Tibial nerve (tissue), 4 donors: ENCODE measurements at regions not wholly inside any gene's neighbourhood (a gene's known extent, or its start where the extent isn't known, plus 50 kb on each side); places are given as distances from the start of the nearest gene placed in this dataset.

ENCODE experiments used
- DNase-seq, 2 donors: peaks; one replicate each; pipeline ENCODE4 v3.0.0-alpha.2; 2019; ENCODE audit warnings: low spot score in 2 of 2
- H3K27ac ChIP-seq, 4 donors: fragments of 200-600 bp; sonication (generic) in 3 of 4; one replicate each; pipeline ENCODE4 v1.5.1; 2017 to 2019; ENCODE audit warnings: mild to moderate bottlenecking in 1 of 4
- H3K27me3 ChIP-seq, 2 donors: fragments of 200-600 bp; sonication (generic) in 1 of 2; one replicate each; pipeline versions ENCODE4 v1.5.1 to v1.6.0; 2017 to 2019
- H3K36me3 ChIP-seq, 3 donors: fragments of 200-600 bp; sonication (generic); one replicate each; pipeline ENCODE4 v1.5.1; 2018 to 2019
- H3K4me1 ChIP-seq, 4 donors: fragments of 200-600 bp; sonication (generic) in 3 of 4; one replicate each; pipeline ENCODE4 v1.5.1; 2017 to 2019
- H3K4me3 ChIP-seq, 4 donors: fragments of 200-600 bp; sonication (generic) in 3 of 4; one replicate each; pipeline ENCODE4 v1.5.1; 2017 to 2019; ENCODE audit warnings: mild to moderate bottlenecking in 1 of 4, moderate library complexity in 1 of 4
- H3K9me3 ChIP-seq, 4 donors: fragments of 200-600 bp; sonication (generic) in 3 of 4; one replicate each; pipeline ENCODE4 v1.5.1; 2017 to 2019
- EP300 ChIP-seq, 2 donors: sonication (generic); formaldehyde crosslinking; IDR thresholded peaks; one replicate each; pipeline ENCODE4 v1.6.1; 2017; ENCODE audit warnings: antibody characterized with exemption in 2 of 2, mild to moderate bottlenecking in 1 of 2
- POLR2A ChIP-seq, 2 donors: fragments of 450-650 bp; IDR thresholded peaks; one replicate each; pipeline ENCODE4 v1.6.1; 2017; ENCODE audit warnings: antibody characterized with exemption in 2 of 2, mild to moderate bottlenecking in 2 of 2, moderate library complexity in 2 of 2
- WGBS, 2 donors: methylation state at CpG; one replicate each; pipeline ENCODE4 v1.1.5; 2018; 5-methylcytosine and 5-hydroxymethylcytosine counted together
- TF ChIP-seq, protein P1 (sequence below), 5 experiments: fragments of 200-600 bp in 3 of 5; fragments of 450-650 bp in 2 of 5; sonication (generic) in 3 of 5; IDR thresholded peaks; one replicate each; pipeline ENCODE4 v1.5.1; 2016 to 2019; ENCODE audit warnings: antibody characterized with exemption in 5 of 5, mild to moderate bottlenecking in 3 of 5, moderate library complexity in 2 of 5

DNA sequence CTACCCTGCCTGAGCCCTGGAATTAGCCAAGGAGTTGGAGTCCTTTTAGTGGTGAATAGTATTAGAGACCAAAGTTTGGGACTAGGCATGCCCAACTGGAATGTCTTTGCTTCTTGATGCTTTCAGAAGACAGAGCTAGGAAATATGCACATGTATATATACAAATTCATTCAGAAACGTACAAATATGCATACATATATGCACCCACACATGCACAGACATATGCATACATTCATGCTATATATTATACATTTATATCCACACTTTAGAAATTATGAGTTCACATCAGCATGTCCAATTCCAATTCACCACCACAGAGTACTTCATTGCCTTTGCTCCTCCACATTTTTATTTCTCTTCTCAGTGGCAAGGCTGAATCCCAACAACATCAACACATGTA, 398.3 kb upstream of the MPDZ start:
- H3K27ac ChIP-seq: no peak overlapping the region
- TF ChIP-seq, protein P1, sequence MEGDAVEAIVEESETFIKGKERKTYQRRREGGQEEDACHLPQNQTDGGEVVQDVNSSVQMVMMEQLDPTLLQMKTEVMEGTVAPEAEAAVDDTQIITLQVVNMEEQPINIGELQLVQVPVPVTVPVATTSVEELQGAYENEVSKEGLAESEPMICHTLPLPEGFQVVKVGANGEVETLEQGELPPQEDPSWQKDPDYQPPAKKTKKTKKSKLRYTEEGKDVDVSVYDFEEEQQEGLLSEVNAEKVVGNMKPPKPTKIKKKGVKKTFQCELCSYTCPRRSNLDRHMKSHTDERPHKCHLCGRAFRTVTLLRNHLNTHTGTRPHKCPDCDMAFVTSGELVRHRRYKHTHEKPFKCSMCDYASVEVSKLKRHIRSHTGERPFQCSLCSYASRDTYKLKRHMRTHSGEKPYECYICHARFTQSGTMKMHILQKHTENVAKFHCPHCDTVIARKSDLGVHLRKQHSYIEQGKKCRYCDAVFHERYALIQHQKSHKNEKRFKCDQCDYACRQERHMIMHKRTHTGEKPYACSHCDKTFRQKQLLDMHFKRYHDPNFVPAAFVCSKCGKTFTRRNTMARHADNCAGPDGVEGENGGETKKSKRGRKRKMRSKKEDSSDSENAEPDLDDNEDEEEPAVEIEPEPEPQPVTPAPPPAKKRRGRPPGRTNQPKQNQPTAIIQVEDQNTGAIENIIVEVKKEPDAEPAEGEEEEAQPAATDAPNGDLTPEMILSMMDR (IDR thresholded peaks at IDR 0.05): no peak
- TF ChIP-seq EP300 (IDR thresholded peaks at IDR 0.05) (no peak), POLR2A (IDR thresholded peaks at IDR 0.05) (no peak)
- no peaks in the 10 kb centered on the region for H3K4me1 ChIP-seq
- WGBS, 2 donors: 66 to 75% methylated on average over 1 of the region's 1 CpG
- no peak overlapping the region for H3K4me3 ChIP-seq
- H3K27me3 ChIP-seq: no peaks in the 10 kb centered on the region
- no peaks in the 10 kb centered on the region for H3K36me3 ChIP-seq
- DNase-seq: no peak
- H3K9me3 ChIP-seq: peaks cover 0 to 3% (median 0%) of the 10 kb centered on the region in 4 donors

DNA sequence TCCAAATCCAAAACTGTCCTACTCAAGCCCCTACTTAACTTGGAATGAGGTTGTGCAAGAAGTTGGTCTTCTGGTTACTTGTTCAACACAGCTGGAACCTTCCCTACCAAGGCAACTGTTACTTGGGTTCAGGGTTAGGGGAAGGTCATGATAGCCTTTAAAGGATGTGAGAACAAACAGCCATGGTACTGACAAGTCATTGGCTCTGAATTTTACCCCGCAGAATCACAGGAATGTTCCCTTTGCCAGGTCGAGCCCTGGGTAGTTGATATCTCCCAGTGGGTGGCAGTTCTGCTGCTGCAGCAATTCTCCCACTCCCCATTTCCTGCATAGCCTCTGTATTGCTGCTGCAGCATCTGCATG, 396.1 kb upstream of the MPDZ start:
- WGBS, 2 donors: 16 to 31% methylated on average over 2 of the region's 2 CpGs
- no peak for DNase-seq
- Histone ChIP-seq H3K27me3 (no peaks in the 10 kb centered on the region), H3K4me3 (no peak overlapping the region), H3K4me1 (no peaks in the 10 kb centered on the region), H3K27ac (no peak overlapping the region), H3K36me3 (no peaks in the 10 kb centered on the region), H3K9me3 (peaks cover 0 to 3% (median 0%) of the 10 kb centered on the region in 4 donors)
- TF ChIP-seq EP300 (IDR thresholded peaks at IDR 0.05) (no peak), POLR2A (IDR thresholded peaks at IDR 0.05) (no peak)
- TF ChIP-seq, protein P1 (IDR thresholded peaks at IDR 0.05): no peak

DNA sequence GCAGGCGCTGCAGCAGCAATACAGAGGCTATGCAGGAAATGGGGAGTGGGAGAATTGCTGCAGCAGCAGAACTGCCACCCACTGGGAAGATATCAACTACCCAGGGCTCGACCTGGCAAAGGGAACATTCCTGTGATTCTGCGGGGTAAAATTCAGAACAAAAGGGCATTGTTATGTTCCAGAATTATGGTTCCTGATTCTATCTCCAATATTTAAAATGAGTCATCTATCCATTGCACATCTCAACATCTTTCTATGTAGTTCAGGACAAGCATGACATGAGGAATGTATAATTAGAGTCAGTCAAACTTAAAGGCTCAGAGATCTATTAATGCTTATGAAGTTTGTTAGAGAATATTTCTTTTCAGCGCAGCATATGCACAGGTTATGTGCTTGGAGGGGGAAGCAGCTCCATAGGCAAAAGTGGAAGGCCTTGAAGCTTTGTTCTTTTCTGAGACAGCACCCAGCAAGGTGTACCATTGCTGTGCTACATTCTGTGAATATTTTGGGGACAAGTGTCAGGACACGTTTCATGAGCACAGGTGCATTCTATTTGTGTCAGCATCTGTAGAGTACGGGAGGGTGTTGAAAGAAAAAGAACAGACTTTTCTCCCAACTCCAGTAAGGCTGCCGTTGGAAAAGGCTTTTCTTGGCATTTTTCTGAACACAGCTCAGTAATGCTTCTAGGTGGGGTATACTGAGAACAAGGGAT, 395.6 kb upstream of the MPDZ start:
- WGBS, 2 donors: 70 to 73% methylated on average over 7 of the region's 7 CpGs
- no peak for DNase-seq
- no peaks in the 10 kb centered on the region for H3K4me1 ChIP-seq
- no peaks in the 10 kb centered on the region for H3K36me3 ChIP-seq
- H3K4me3 ChIP-seq: no peak overlapping the region
- TF ChIP-seq EP300 (IDR thresholded peaks at IDR 0.05) (no peak), POLR2A (IDR thresholded peaks at IDR 0.05) (no peak)
- H3K27me3 ChIP-seq: no peaks in the 10 kb centered on the region
- no peaks in the 10 kb centered on the region for H3K9me3 ChIP-seq
- no peak overlapping the region for H3K27ac ChIP-seq

DNA sequence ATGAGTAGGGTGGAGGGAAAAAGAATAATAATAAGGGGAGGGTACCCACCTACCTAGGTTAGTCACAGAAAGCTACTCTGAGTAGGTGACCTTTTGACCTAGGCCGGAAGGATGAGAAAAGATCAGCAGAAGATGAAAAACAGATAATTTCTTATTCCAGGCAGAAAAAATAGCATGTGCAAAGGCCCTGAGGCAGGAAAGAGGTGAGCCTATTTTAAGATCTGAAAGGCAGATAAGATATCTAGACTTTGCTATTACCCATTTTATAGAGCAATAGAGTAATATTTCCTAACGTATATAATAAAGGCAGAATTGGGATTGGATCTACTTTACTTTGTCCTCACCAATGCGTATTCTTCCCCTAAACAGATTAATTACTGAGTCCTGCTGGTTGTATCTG, 393.9 kb upstream of the MPDZ start:
- DNase-seq: no peak
- Histone ChIP-seq H3K27me3 (no peaks in the 10 kb centered on the region), H3K4me3 (no peak overlapping the region), H3K27ac (no peak overlapping the region), H3K36me3 (no peaks in the 10 kb centered on the region), H3K9me3 (peaks cover 0 to 17% (median 0%) of the 10 kb centered on the region in 4 donors), H3K4me1 (no peaks in the 10 kb centered on the region)
- WGBS, 2 donors: 23 to 89% methylated on average over 3 of the region's 3 CpGs
- TF ChIP-seq EP300 (IDR thresholded peaks at IDR 0.05): no peak

DNA sequence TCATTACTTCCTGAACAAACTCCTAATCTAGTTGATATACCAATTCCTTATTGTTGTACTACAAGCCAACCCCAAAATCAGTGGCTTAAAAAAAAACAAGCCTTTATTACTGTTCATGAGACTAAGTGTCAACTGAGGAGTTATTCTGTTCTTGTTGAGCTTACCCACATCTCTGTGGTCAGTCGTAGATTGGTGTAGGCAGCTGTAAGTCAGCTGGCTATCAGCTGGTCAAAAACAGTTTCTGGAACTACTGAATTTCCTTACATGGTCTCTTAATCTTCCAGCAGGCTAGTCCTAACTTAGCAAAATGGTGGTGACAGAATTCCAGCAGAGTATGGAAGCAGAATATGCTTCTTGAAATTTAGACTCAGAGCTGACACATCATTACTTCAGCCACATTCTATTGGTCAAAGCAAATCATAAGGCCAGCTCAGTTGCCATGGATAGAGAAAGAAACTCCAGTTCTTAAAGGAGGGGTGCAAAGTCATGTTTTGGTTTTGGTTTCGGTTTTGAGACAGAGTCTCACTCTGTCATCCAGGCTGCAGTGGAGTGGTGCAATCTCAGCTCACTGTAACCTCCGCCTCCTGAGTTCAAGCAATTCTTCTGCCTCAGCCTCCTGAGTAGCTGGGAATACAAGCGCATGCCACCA, 386.1 kb upstream of the MPDZ start:
- no peak for DNase-seq
- TF ChIP-seq, protein P1 (IDR thresholded peaks at IDR 0.05): no peak
- TF ChIP-seq POLR2A (IDR thresholded peaks at IDR 0.05): no peak
- no peak for TF ChIP-seq EP300 (IDR thresholded peaks at IDR 0.05)
- Histone ChIP-seq H3K36me3 (no peaks in the 10 kb centered on the region), H3K27ac (no peak overlapping the region), H3K27me3 (no peaks in the 10 kb centered on the region), H3K9me3 (peaks cover 0 to 20% (median 0%) of the 10 kb centered on the region in 4 donors), H3K4me3 (no peak overlapping the region), H3K4me1 (peaks cover 0 to 3% (median 0%) of the 10 kb centered on the region in 4 donors)
- WGBS, 2 donors: 87 to 90% methylated on average over 4 of the region's 4 CpGs

DNA sequence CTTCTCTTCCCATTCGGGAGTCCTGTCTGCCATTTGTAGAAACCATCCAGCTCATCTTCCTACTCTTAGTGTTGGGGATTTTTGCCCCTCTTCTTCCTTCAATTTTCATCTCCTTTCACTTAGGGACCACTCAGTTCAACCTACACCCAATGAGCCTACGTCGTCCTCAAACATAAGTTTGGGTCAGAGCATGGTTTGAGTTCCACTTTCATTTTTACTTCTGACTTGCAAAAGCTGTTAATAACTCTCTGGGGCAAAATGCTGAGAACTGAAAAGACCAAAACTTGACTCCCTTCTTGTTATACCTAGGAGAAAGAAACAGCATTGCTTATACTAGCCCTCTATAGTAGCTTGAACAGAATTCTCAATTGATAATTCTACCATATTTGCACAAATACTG, 381.5 kb upstream of the MPDZ start:
- WGBS, 2 donors: 68 to 80% methylated on average over 3 of the region's 3 CpGs
- H3K9me3 ChIP-seq: no peaks in the 10 kb centered on the region
- H3K36me3 ChIP-seq: no peaks in the 10 kb centered on the region
- TF ChIP-seq POLR2A (IDR thresholded peaks at IDR 0.05) (no peak), EP300 (IDR thresholded peaks at IDR 0.05) (no peak)
- TF ChIP-seq, protein P1 (IDR thresholded peaks at IDR 0.05): no peak
- H3K27ac ChIP-seq: no peak overlapping the region
- no peaks in the 10 kb centered on the region for H3K27me3 ChIP-seq
- peaks cover 0 to 3% (median 0%) of the 10 kb centered on the region in 4 donors for H3K4me1 ChIP-seq
- H3K4me3 ChIP-seq: no peak overlapping the region
- DNase-seq: no peak
